GM23338 (cell line): ENCODE measurements at regions not wholly inside any gene's neighbourhood (a gene's known extent, or its start where the extent isn't known, plus 50 kb on each side); places are given as distances from the start of the nearest gene placed in this dataset.

Experiments used
- ATAC-seq: fragments of 200-7000 bp; cut with Tn5 transposase; 3 replicates; pipeline ENCODE4 v1.9.1; 2020
- DNase-seq: peaks from one replicate; pipeline ENCODE4 v3.0.0-alpha.2; 2015; ENCODE audit warnings: low spot score
- H2AFZ ChIP-seq: fragments of 200-600 bp; sonication (generic); 2 replicates; pipeline ENCODE4 v1.8.0; 2016; ENCODE audit warnings: antibody characterized with exemption, mild to moderate bottlenecking, moderate library complexity
- H3F3A ChIP-seq: fragments of 200-600 bp; sonication (generic); replicated peaks from 2 replicates; pipeline ENCODE4 v1.8.0; 2017; ENCODE audit warnings: antibody characterized with exemption, mixed run types, low read depth
- H3K27ac ChIP-seq: fragments of 200-600 bp; sonication (generic); 2 replicates; pipeline ENCODE4 v1.6.1; 2016; ENCODE audit warnings: low read depth
- H3K27me3 ChIP-seq: fragments of 200-600 bp; sonication (generic); 2 replicates; pipeline ENCODE4 v1.8.0; 2016; ENCODE audit warnings: mild to moderate bottlenecking, mixed run types, moderate library complexity; ENCODE audit not compliant: insufficient read depth
- H3K36me3 ChIP-seq: fragments of 200-600 bp; sonication (generic); 2 replicates; pipeline ENCODE4 v1.8.0; 2016; ENCODE audit warnings: mild to moderate bottlenecking; ENCODE audit not compliant: insufficient read depth
- H3K4me1 ChIP-seq: fragments of 200-600 bp; sonication (generic); 2 replicates; pipeline ENCODE4 v1.8.0; 2016; ENCODE audit warnings: mild to moderate bottlenecking, moderate library complexity; ENCODE audit not compliant: insufficient read depth
- H3K4me2 ChIP-seq: fragments of 200-600 bp; sonication (generic); 2 replicates; pipeline ENCODE4 v1.7.1; 2017; ENCODE audit warnings: mixed run types
- H3K4me3 ChIP-seq: fragments of 200-600 bp; sonication (generic); 2 replicates; pipeline ENCODE4 v1.6.1; 2016; ENCODE audit warnings: mixed run types
- H3K79me2 ChIP-seq: fragments of 200-600 bp; sonication (generic); replicated peaks from 2 replicates; pipeline ENCODE4 v1.8.0; 2017; ENCODE audit warnings: mild to moderate bottlenecking; ENCODE audit not compliant: insufficient read depth
- H3K9me2 ChIP-seq: fragments of 200-600 bp; sonication (generic); 2 replicates; pipeline ENCODE4 v1.8.0; 2017; ENCODE audit not compliant: insufficient read depth
- H4K20me1 ChIP-seq: fragments of 200-600 bp; sonication (generic); replicated peaks from 2 replicates; pipeline ENCODE4 v1.8.0; 2017; ENCODE audit warnings: mild to moderate bottlenecking; ENCODE audit not compliant: insufficient read depth
- H3K27ac Mint-ChIP-seq: 2 replicates; pipeline ENCODE4 v1.8.0; 2020; ENCODE audit warnings: inconsistent platforms, mild to moderate bottlenecking, moderate library complexity, mixed read lengths
- H3K27me3 Mint-ChIP-seq: 3 replicates; pipeline ENCODE4 v1.8.0; 2022; ENCODE audit warnings: low read depth, mild to moderate bottlenecking, moderate library complexity, mixed read lengths, inconsistent platforms; ENCODE audit not compliant: insufficient read depth, poor library complexity
- H3K36me3 Mint-ChIP-seq: 3 replicates; pipeline ENCODE4 v1.8.0; 2021; ENCODE audit warnings: low read depth, mild to moderate bottlenecking, inconsistent platforms, moderate library complexity, mixed read lengths
- H3K4me1 Mint-ChIP-seq: 3 replicates; pipeline ENCODE4 v1.8.0; 2020; ENCODE audit warnings: mild to moderate bottlenecking, inconsistent platforms, mixed read lengths
- H3K4me3 Mint-ChIP-seq: 3 replicates; pipeline ENCODE4 v1.8.0; 2021; ENCODE audit warnings: moderate library complexity, mild to moderate bottlenecking, inconsistent platforms, mixed read lengths
- H3K9me3 Mint-ChIP-seq: 3 replicates; pipeline ENCODE4 v1.8.0; 2020; ENCODE audit warnings: moderate library complexity, mild to moderate bottlenecking, inconsistent platforms, mixed read lengths
- CREB1 ChIP-seq: fragments of 250-450 bp; sonication (Bioruptor Pico); IDR thresholded peaks from 2 replicates; pipeline ENCODE4 v1.5.0; 2020; ENCODE audit warnings: low read depth, mild to moderate bottlenecking, moderate library complexity
- CTCF ChIP-seq, 2 experiments: fragments of 200-600 bp in 1 of 2; sonication (generic) in 1 of 2; conservative IDR thresholded peaks; 2 replicates each; pipeline versions ENCODE4 v1.5.1 to v1.6.1; 2016 to 2017; ENCODE audit warnings: antibody characterized with exemption in 2 of 2, low read depth in 2 of 2, mild to moderate bottlenecking in 2 of 2, moderate library complexity in 1 of 2
- ETS1 ChIP-seq: IDR thresholded peaks from 2 replicates; pipeline ENCODE4 v1.6.1; 2016; ENCODE audit warnings: antibody characterized with exemption
- EZH2 ChIP-seq: fragments of 200-600 bp; sonication (generic); IDR thresholded peaks from one replicate; pipeline ENCODE4 v1.8.0; 2017; ENCODE audit warnings: antibody characterized with exemption, mild to moderate bottlenecking, low read depth; ENCODE audit not compliant: unreplicated experiment
- EZH2phosphoT487 ChIP-seq: fragments of 200-600 bp; sonication (generic); IDR thresholded peaks from one replicate; pipeline ENCODE4 v1.8.1; 2018; ENCODE audit warnings: antibody characterized with exemption; ENCODE audit not compliant: unreplicated experiment
- JUNB ChIP-seq: IDR thresholded peaks from one replicate; pipeline ENCODE4 v1.6.1; 2016; ENCODE audit warnings: antibody characterized with exemption; ENCODE audit not compliant: unreplicated experiment
- NANOG ChIP-seq: IDR thresholded peaks from 2 replicates; pipeline ENCODE4 v1.6.1; 2016; ENCODE audit warnings: antibody characterized with exemption, borderline replicate concordance
- POLR2AphosphoS5 ChIP-seq: IDR thresholded peaks from 2 replicates; pipeline ENCODE4 v1.6.1; 2016; ENCODE audit warnings: antibody characterized with exemption, low read depth
- REST ChIP-seq: IDR thresholded peaks from one replicate; pipeline ENCODE4 v1.6.1; 2018; ENCODE audit warnings: antibody characterized with exemption; ENCODE audit not compliant: unreplicated experiment
- STAT1 ChIP-seq: IDR thresholded peaks from one replicate; pipeline ENCODE4 v1.6.1; 2016; ENCODE audit warnings: antibody characterized with exemption; ENCODE audit not compliant: unreplicated experiment
- ZNF114 ChIP-seq: fragments of 250-450 bp; sonication (Bioruptor Pico); IDR thresholded peaks from 2 replicates; pipeline ENCODE4 v1.5.0; 2020; ENCODE audit warnings: mild to moderate bottlenecking, moderate library complexity
- ZNF331 ChIP-seq: fragments of 250-450 bp; sonication (Bioruptor Pico); IDR thresholded peaks from 2 replicates; pipeline ENCODE4 v1.5.0; 2020; ENCODE audit warnings: low read depth, mild to moderate bottlenecking, moderate library complexity
- ZNF462 ChIP-seq: fragments of 250-450 bp; sonication (Bioruptor Pico); IDR thresholded peaks from 2 replicates; pipeline ENCODE4 v1.5.0; 2020; ENCODE audit warnings: mild to moderate bottlenecking, moderate library complexity

GRCh38 chr15:70248116-70249025 lies 150.7 kb upstream of the TLE3 start:
- Histone ChIP-seq H3K79me2 (no peaks in the 10 kb centered on the region), H3K27me3 (no peaks in the 10 kb centered on the region), H2AFZ (peak overlapping the region; percentile 7; the same call in 1 of the 2 replicates), H3K4me1 (peaks cover 3% of the 10 kb centered on the region; the same call in 1 of the 2 replicates), H3K4me3 (no peak overlapping the region), H4K20me1 (no peaks in the 10 kb centered on the region), H3K36me3 (no peaks in the 10 kb centered on the region), H3K9me2 (no peaks in the 10 kb centered on the region), H3K27ac (no peak overlapping the region), H3F3A (no peaks in the 10 kb centered on the region), H3K4me2 (no peak overlapping the region)
- ATAC-seq (peak; percentile 79), DNase-seq (peak; percentile 76)
- TF ChIP-seq ZNF462 (CRISPR knock-in tag): no peak
- TF ChIP-seq ZNF331: no peak
- TF ChIP-seq ETS1: no peak
- no peak for TF ChIP-seq EZH2
- no peak for TF ChIP-seq JUNB
- TF ChIP-seq NANOG: no peak
- TF ChIP-seq CREB1 (CRISPR knock-in tag): no peak
- no peak for TF ChIP-seq ZNF114
- TF ChIP-seq REST: no peak
- no peak for TF ChIP-seq POLR2AphosphoS5
- no peak for TF ChIP-seq CTCF (conservative IDR thresholded peaks at IDR 0.05; ENCODE audit: low read depth in 2 of 2)
- TF ChIP-seq STAT1: no peak
- TF ChIP-seq EZH2phosphoT487: no peak
- Mint-ChIP-seq H3K9me3 (no peaks in the 10 kb centered on the region), H3K36me3 (no peaks in the 10 kb centered on the region), H3K27ac (no peak overlapping the region), H3K4me1 (peaks cover 26% of the 10 kb centered on the region), H3K27me3 (peaks cover 6% of the 10 kb centered on the region), H3K4me3 (no peak overlapping the region; the same call in 2 of the 3 replicates)
